TTC549 (cell line): ENCODE measurements at regions not wholly inside any gene's neighbourhood (a gene's known extent, or its start where the extent isn't known, plus 50 kb on each side); places are given as distances from the start of the nearest gene placed in this dataset.

ENCODE experiments used
- FAIRE-seq: peaks from 2 replicates; lab custom pipeline; 2012; peaks lifted over from hg19 to GRCh38; lab: Jason Lieb, UNC

- FAIRE-seq = no peak
Observed at GRCh38 chr2:8457092-8457481, 224.8 kb upstream of the ID2 start.

- no peak for FAIRE-seq
Observed at GRCh38 chr2:8457699-8458502, 224.0 kb upstream of the ID2 start.

GRCh38 chr2:8458503-8459459 lies 223.1 kb upstream of the ID2 start:
- no peak for FAIRE-seq

- no peak for FAIRE-seq
Observed at GRCh38 chr2:8459474-8459873, 222.4 kb upstream of the ID2 start.

- FAIRE-seq = no peak
Observed at GRCh38 chr2:8461341-8461740, 220.5 kb upstream of the ID2 start.

- no peak for FAIRE-seq
Observed at GRCh38 chr2:8462280-8462679, 219.6 kb upstream of the ID2 start.

GRCh38 chr2:8462899-8463648 lies 218.8 kb upstream of the ID2 start:
- no peak for FAIRE-seq

- no peak for FAIRE-seq
Observed at GRCh38 chr2:8465560-8465959, 216.3 kb upstream of the ID2 start.

- no peak for FAIRE-seq
Observed at GRCh38 chr2:8469709-8470493, 212.0 kb upstream of the ID2 start.

- FAIRE-seq = no peak
Observed at GRCh38 chr2:8472545-8473323, 209.1 kb upstream of the ID2 start.

- no peak for FAIRE-seq
Observed at GRCh38 chr2:8475349-8476031, 206.4 kb upstream of the ID2 start.

GRCh38 chr2:8477552-8478470 lies 204.0 kb upstream of the ID2 start:
- no peak for FAIRE-seq

GRCh38 chr2:8478471-8478793 lies 203.4 kb upstream of the ID2 start:
- no peak for FAIRE-seq

- no peak for FAIRE-seq
Observed at GRCh38 chr2:8479298-8479697, 202.6 kb upstream of the ID2 start.

- no peak for FAIRE-seq
Observed at GRCh38 chr2:8480915-8481314, 200.9 kb upstream of the ID2 start.

- no peak for FAIRE-seq
Observed at GRCh38 chr2:8481463-8482009, 200.3 kb upstream of the ID2 start.

GRCh38 chr2:8482432-8482831 lies 199.4 kb upstream of the ID2 start:
- FAIRE-seq = no peak

GRCh38 chr2:8484502-8485283 lies 197.2 kb upstream of the ID2 start:
- no peak for FAIRE-seq
